Sigmoid colon (tissue), 4 donors: ENCODE measurements at regions not wholly inside any gene's neighbourhood (a gene's known extent, or its start where the extent isn't known, plus 50 kb on each side); places are given as distances from the start of the nearest gene placed in this dataset.

Source experiments
- EP300 ChIP-seq, 4 donors: sonication (generic); formaldehyde crosslinking; IDR thresholded peaks; one replicate each; pipeline ENCODE4 v1.6.1; 2017; ENCODE audit warnings: antibody characterized with exemption in 4 of 4
- POLR2A ChIP-seq, 2 donors: fragments of 450-650 bp; IDR thresholded peaks; one replicate each; pipeline ENCODE4 v1.6.1; 2016; ENCODE audit warnings: antibody characterized with exemption in 2 of 2, mild to moderate bottlenecking in 2 of 2, moderate library complexity in 2 of 2
- POLR2AphosphoS5 ChIP-seq, 4 donors: sonication (generic); formaldehyde crosslinking; IDR thresholded peaks; one replicate each; pipeline ENCODE4 v1.6.1; 2017; ENCODE audit warnings: antibody characterized with exemption in 4 of 4
- TF ChIP-seq, protein P1 (sequence below), 4 experiments: fragments of 450-650 bp in 3 of 4; fragments of 200-600 bp in 1 of 4; IDR thresholded peaks; one replicate each; pipeline ENCODE4 v1.5.1; 2016 to 2019; ENCODE audit warnings: antibody characterized with exemption in 4 of 4, mild to moderate bottlenecking in 3 of 4, moderate library complexity in 2 of 4

DNA sequence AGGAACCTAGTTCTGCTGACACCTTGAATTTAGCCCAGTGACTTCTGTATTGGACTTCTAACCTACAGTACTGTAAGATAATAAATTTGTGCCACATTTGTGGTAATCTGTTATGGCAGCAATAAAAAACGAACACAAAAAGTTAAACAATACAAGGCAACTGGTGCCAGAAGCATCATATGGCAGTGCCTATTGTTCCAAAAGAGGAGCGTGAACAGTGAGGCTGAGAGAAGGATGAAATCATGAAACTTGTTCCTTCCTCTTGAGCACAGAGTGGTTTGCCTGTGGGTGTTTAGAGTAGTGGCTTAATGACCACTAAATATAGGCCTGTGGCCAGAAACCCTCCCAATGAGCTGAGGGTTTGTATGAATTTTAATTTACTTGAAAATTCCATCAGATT lies 69.7 kb upstream of the PGRMC2 start:
- TF ChIP-seq POLR2AphosphoS5 (IDR thresholded peaks at IDR 0.05) (no peak), EP300 (IDR thresholded peaks at IDR 0.05) (no peak), POLR2A (IDR thresholded peaks at IDR 0.05) (no peak)
- TF ChIP-seq, protein P1, sequence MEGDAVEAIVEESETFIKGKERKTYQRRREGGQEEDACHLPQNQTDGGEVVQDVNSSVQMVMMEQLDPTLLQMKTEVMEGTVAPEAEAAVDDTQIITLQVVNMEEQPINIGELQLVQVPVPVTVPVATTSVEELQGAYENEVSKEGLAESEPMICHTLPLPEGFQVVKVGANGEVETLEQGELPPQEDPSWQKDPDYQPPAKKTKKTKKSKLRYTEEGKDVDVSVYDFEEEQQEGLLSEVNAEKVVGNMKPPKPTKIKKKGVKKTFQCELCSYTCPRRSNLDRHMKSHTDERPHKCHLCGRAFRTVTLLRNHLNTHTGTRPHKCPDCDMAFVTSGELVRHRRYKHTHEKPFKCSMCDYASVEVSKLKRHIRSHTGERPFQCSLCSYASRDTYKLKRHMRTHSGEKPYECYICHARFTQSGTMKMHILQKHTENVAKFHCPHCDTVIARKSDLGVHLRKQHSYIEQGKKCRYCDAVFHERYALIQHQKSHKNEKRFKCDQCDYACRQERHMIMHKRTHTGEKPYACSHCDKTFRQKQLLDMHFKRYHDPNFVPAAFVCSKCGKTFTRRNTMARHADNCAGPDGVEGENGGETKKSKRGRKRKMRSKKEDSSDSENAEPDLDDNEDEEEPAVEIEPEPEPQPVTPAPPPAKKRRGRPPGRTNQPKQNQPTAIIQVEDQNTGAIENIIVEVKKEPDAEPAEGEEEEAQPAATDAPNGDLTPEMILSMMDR (IDR thresholded peaks at IDR 0.05), result no peak
